ENCODE measurements at regions not wholly inside any gene's neighbourhood (a gene's known extent, or its start where the extent isn't known, plus 50 kb on each side); places are given as distances from the start of the nearest gene placed in this dataset.

GRCh38 chr3:115301364-115301860 lies 154.3 kb upstream of the ZBTB20 start:
- TF ChIP-seq CTCF (IDR thresholded peaks at IDR 0.05) (no peak), POLR2A (IDR thresholded peaks at IDR 0.05) (no peak)
